K562 (cell line): ENCODE measurements at regions not wholly inside any gene's neighbourhood (a gene's known extent, or its start where the extent isn't known, plus 50 kb on each side); places are given as distances from the start of the nearest gene placed in this dataset.

Experiments
- CTCF ChIP-seq, 3 experiments: IDR thresholded peaks in 2 of 3; conservative IDR thresholded peaks in 1 of 3; 2 replicates each; pipeline ENCODE4 v1.5.1; 2011 to 2012; ENCODE audit warnings: low read length in 3 of 3, mild to moderate bottlenecking in 3 of 3, control low read depth in 2 of 3, improper control_type of control experiment in 1 of 3, inconsistent platforms in 1 of 3, low read depth in 1 of 3, mixed read lengths in 1 of 3, moderate library complexity in 1 of 3; ENCODE audit not compliant: insufficient read depth in 2 of 3
- ELF1 ChIP-seq: fragments of 200-800 bp; sonication (Bioruptor generic); IDR thresholded peaks from 2 replicates; pipeline ENCODE4 v1.6.1; 2016; ENCODE audit warnings: missing genetic modification characterization, missing compliant biosample characterization
- ESRRA ChIP-seq: fragments of 450-650 bp; IDR thresholded peaks from 2 replicates; pipeline ENCODE4 v1.6.1; 2014; ENCODE audit warnings: low read depth, mild to moderate bottlenecking, moderate library complexity, borderline replicate concordance
- EZH2 ChIP-seq: IDR thresholded peaks from 2 replicates; pipeline ENCODE4 v1.6.1; 2012; ENCODE audit warnings: low read depth, mild to moderate bottlenecking, inconsistent platforms, low read length, borderline replicate concordance
- MEF2A ChIP-seq: IDR thresholded peaks from 2 replicates; pipeline ENCODE4 v1.6.1; 2011; ENCODE audit warnings: low read depth, mild to moderate bottlenecking, low read length, moderate library complexity; ENCODE audit not compliant: control insufficient read depth
- NFIC ChIP-seq: fragments of 450-650 bp; IDR thresholded peaks from 2 replicates; pipeline ENCODE4 v1.6.1; 2017; ENCODE audit warnings: mild to moderate bottlenecking, inconsistent platforms
- NFXL1 ChIP-seq: fragments of 450-650 bp; formaldehyde crosslinking; IDR thresholded peaks from 2 replicates; pipeline ENCODE4 v1.4.0; 2021; ENCODE audit warnings: mild to moderate bottlenecking
- REST ChIP-seq, 2 experiments: fragments of 450-650 bp; formaldehyde crosslinking in 1 of 2; IDR thresholded peaks; 2 replicates each; pipeline versions ENCODE4 v1.4.0 to v1.6.1; 2014 to 2020; ENCODE audit warnings: mild to moderate bottlenecking in 2 of 2, borderline replicate concordance in 1 of 2, low read depth in 1 of 2
- THRAP3 ChIP-seq: fragments of 450-650 bp; IDR thresholded peaks from 2 replicates; pipeline ENCODE4 v1.6.1; 2016; ENCODE audit warnings: mild to moderate bottlenecking, inconsistent platforms, borderline replicate concordance
- ZKSCAN1 ChIP-seq: fragments of 150-350 bp; IDR thresholded peaks from 2 replicates; pipeline ENCODE4 v1.6.1; 2016; ENCODE audit warnings: low read depth, low read length
- ZNF124 ChIP-seq: sonication (generic); formaldehyde crosslinking; IDR thresholded peaks from 2 replicates; pipeline ENCODE4 v1.8.1; 2022; ENCODE audit warnings: missing genetic modification reagents

- TF ChIP-seq ESRRA (no peak), NFIC (no peak), CTCF (IDR thresholded peaks at IDR 0.05 in 2 of 3, conservative IDR thresholded peaks at IDR 0.05 in 1 of 3; ENCODE audit: insufficient read depth in 2 of 3, low read depth in 1 of 3, low read length in 3 of 3) (no peak), THRAP3 (no peak), ZNF124 (no peak), MEF2A (no peak), ELF1 (tag) (no peak), REST (IDR thresholded peaks at IDR 0.05; ENCODE audit: borderline replicate concordance) (no peak), REST (CRISPR knock-in tag; IDR thresholded peaks at IDR 0.05; ENCODE audit: low read depth) (no peak), EZH2 (no peak), ZKSCAN1 (no peak), NFXL1 (CRISPR knock-in tag) (no peak)
Measured at GRCh38 chr7:26042237-26042636, 109.8 kb upstream of the NFE2L3 start.
